Suprapubic skin (tissue), 4 donors: ENCODE measurements at regions not wholly inside any gene's neighbourhood (a gene's known extent, or its start where the extent isn't known, plus 50 kb on each side); places are given as distances from the start of the nearest gene placed in this dataset.

Experiments
- DNase-seq, 2 donors: peaks; one replicate each; pipeline ENCODE4 v3.0.0-alpha.2; 2019; ENCODE audit warnings: low spot score in 2 of 2
- H3K27ac ChIP-seq: fragments of 200-600 bp; sonication (generic); one replicate; pipeline ENCODE4 v1.5.1; 2019
- H3K27me3 ChIP-seq: fragments of 200-600 bp; sonication (generic); one replicate; pipeline ENCODE4 v1.5.1; 2019
- H3K36me3 ChIP-seq: fragments of 200-600 bp; sonication (generic); one replicate; pipeline ENCODE4 v1.5.1; 2019
- H3K4me1 ChIP-seq: fragments of 200-600 bp; sonication (generic); one replicate; pipeline ENCODE4 v1.5.1; 2019
- H3K4me3 ChIP-seq: fragments of 200-600 bp; sonication (generic); one replicate; pipeline ENCODE4 v1.5.1; 2019; ENCODE audit warnings: mild to moderate bottlenecking
- H3K9me3 ChIP-seq: fragments of 200-600 bp; sonication (generic); one replicate; pipeline ENCODE4 v1.5.1; 2019
- CTCF ChIP-seq, 2 donors: fragments of 200-600 bp in 1 of 2; fragments of 450-650 bp in 1 of 2; sonication (generic) in 1 of 2; IDR thresholded peaks; one replicate each; pipeline ENCODE4 v1.5.1; 2016 to 2019; ENCODE audit warnings: antibody characterized with exemption in 2 of 2, mild to moderate bottlenecking in 1 of 2, moderate library complexity in 1 of 2
- EP300 ChIP-seq: sonication (generic); formaldehyde crosslinking; IDR thresholded peaks from one replicate; pipeline ENCODE4 v1.6.1; 2017; ENCODE audit warnings: antibody characterized with exemption
- POLR2A ChIP-seq, 2 donors: fragments of 450-650 bp; IDR thresholded peaks; one replicate each; pipeline ENCODE4 v1.6.1; 2017; ENCODE audit warnings: antibody characterized with exemption in 2 of 2, mild to moderate bottlenecking in 2 of 2, moderate library complexity in 2 of 2
- POLR2AphosphoS5 ChIP-seq, 3 donors: sonication (generic); formaldehyde crosslinking; IDR thresholded peaks; one replicate each; pipeline ENCODE4 v1.6.1; 2017; ENCODE audit warnings: antibody characterized with exemption in 3 of 3
- WGBS: methylation state at CpG from one replicate; pipeline ENCODE4 v1.1.5; 2018; 5-methylcytosine and 5-hydroxymethylcytosine counted together

- H3K36me3 ChIP-seq = no peaks in the 10 kb centered on the region
- peaks cover 9% of the 10 kb centered on the region for H3K4me1 ChIP-seq
- H3K27ac ChIP-seq = no peak overlapping the region
- peak; percentile 28 to 45 for DNase-seq
- no peak overlapping the region for H3K4me3 ChIP-seq
- H3K9me3 ChIP-seq = no peaks in the 10 kb centered on the region
- 78% methylated on average over 9 of the region's 9 CpGs for WGBS
- no peak for TF ChIP-seq CTCF (IDR thresholded peaks at IDR 0.05)
- no peak for TF ChIP-seq EP300
- peaks cover 86% of the 10 kb centered on the region for H3K27me3 ChIP-seq
Observed at GRCh38 chr4:3870567-3870962, 104.4 kb downstream of the ADRA2C start.

- Histone ChIP-seq H3K27ac (no peak overlapping the region), H3K4me3 (peak overlapping the region; percentile 11), H3K4me1 (peaks cover 9% of the 10 kb centered on the region), H3K36me3 (no peaks in the 10 kb centered on the region), H3K27me3 (peaks cover 86% of the 10 kb centered on the region), H3K9me3 (no peaks in the 10 kb centered on the region)
- TF ChIP-seq POLR2A (IDR thresholded peaks at IDR 0.05) (no peak), EP300 (no peak)
- 14% methylated on average over 16 of the region's 53 CpGs for WGBS
- peak; percentile 46 to 74 for DNase-seq
Observed at GRCh38 chr4:3871181-3871852, 105.1 kb downstream of the ADRA2C start.

GRCh38 chr4:3871881-3872833 is 106.0 kb downstream of the ADRA2C start:
- 28% methylated on average over 12 of the region's 59 CpGs for WGBS
- Histone ChIP-seq H3K4me3 (peak overlapping the region; percentile 11), H3K36me3 (no peaks in the 10 kb centered on the region), H3K27me3 (peaks cover 86% of the 10 kb centered on the region), H3K4me1 (peaks cover 9% of the 10 kb centered on the region), H3K27ac (no peak overlapping the region), H3K9me3 (no peaks in the 10 kb centered on the region)
- TF ChIP-seq POLR2AphosphoS5 (IDR thresholded peaks at IDR 0.05) (no peak), POLR2A (IDR thresholded peaks at IDR 0.05) (no peak), EP300 (no peak), CTCF (IDR thresholded peaks at IDR 0.05) (no peak)
- peak; percentile 40 to 54 for DNase-seq

- 65% methylated on average over 17 of the region's 17 CpGs for WGBS
- Histone ChIP-seq H3K4me3 (no peak overlapping the region), H3K4me1 (peaks cover 9% of the 10 kb centered on the region), H3K36me3 (no peaks in the 10 kb centered on the region), H3K27me3 (peaks cover 88% of the 10 kb centered on the region), H3K27ac (no peak overlapping the region), H3K9me3 (no peaks in the 10 kb centered on the region)
- DNase-seq = no peak
- TF ChIP-seq POLR2A (IDR thresholded peaks at IDR 0.05) (no peak), EP300 (no peak), POLR2AphosphoS5 (IDR thresholded peaks at IDR 0.05) (no peak), CTCF (IDR thresholded peaks at IDR 0.05) (no peak)
Observed at GRCh38 chr4:3872834-3873313, 106.7 kb downstream of the ADRA2C start.

- Histone ChIP-seq H3K36me3 (no peaks in the 10 kb centered on the region), H3K27ac (no peak overlapping the region), H3K27me3 (peaks cover 91% of the 10 kb centered on the region), H3K4me1 (peaks cover 9% of the 10 kb centered on the region), H3K4me3 (no peak overlapping the region), H3K9me3 (no peaks in the 10 kb centered on the region)
- 23% methylated on average over 14 of the region's 14 CpGs for WGBS
- DNase-seq = peak in 1 of 2 donors; percentile 76
- TF ChIP-seq EP300 (no peak), CTCF (IDR thresholded peaks at IDR 0.05) (no peak), POLR2AphosphoS5 (IDR thresholded peaks at IDR 0.05) (no peak), POLR2A (IDR thresholded peaks at IDR 0.05) (no peak)
Observed at GRCh38 chr4:3873408-3874027, 107.3 kb downstream of the ADRA2C start.
